Lung (tissue), 11 donors: ENCODE measurements at regions not wholly inside any gene's neighbourhood (a gene's known extent, or its start where the extent isn't known, plus 50 kb on each side); places are given as distances from the start of the nearest gene placed in this dataset.

Experiments used
- ATAC-seq: fragments of 200-7000 bp; cut with Tn5 transposase; one replicate; pipeline ENCODE4 v1.9.1; 2020; ENCODE audit warnings: moderate number of reproducible peaks; ENCODE audit not compliant: insufficient read depth, low FRiP score
- DNase-seq, 3 donors: peaks; one replicate each; pipeline ENCODE4 v3.0.0-alpha.2; 2013 to 2017
- H3K27ac ChIP-seq, 2 donors: one replicate each; pipeline ENCODE4 v1.5.1; 2013; ENCODE audit warnings: mild to moderate bottlenecking in 2 of 2, moderate library complexity in 2 of 2, control low read depth in 1 of 2, inconsistent platforms in 1 of 2, low read depth in 1 of 2, low read length in 1 of 2
- H3K27me3 ChIP-seq, 3 donors: one replicate each; pipeline ENCODE4 v1.5.1; 2013; ENCODE audit warnings: low read length in 2 of 3; ENCODE audit not compliant: control insufficient read depth in 3 of 3, insufficient read depth in 3 of 3
- H3K36me3 ChIP-seq, 4 donors: one replicate each; pipeline ENCODE4 v1.5.1; 2013; ENCODE audit warnings: low read length in 4 of 4, mild to moderate bottlenecking in 1 of 4, moderate library complexity in 1 of 4; ENCODE audit not compliant: control insufficient read depth in 4 of 4, insufficient read depth in 4 of 4
- H3K4me1 ChIP-seq, 5 donors: one replicate each; pipeline ENCODE4 v1.5.1; 2013; ENCODE audit warnings: low read length in 5 of 5, mild to moderate bottlenecking in 2 of 5, moderate library complexity in 1 of 5; ENCODE audit not compliant: control insufficient read depth in 5 of 5, insufficient read depth in 5 of 5
- H3K4me3 ChIP-seq: one replicate; pipeline ENCODE4 v1.5.1; 2013; ENCODE audit warnings: mild to moderate bottlenecking, control low read depth, moderate library complexity
- H3K9ac ChIP-seq, 2 donors: one replicate each; pipeline ENCODE4 v1.5.1; 2013; ENCODE audit warnings: low read length in 2 of 2, control low read depth in 1 of 2; ENCODE audit not compliant: insufficient read depth in 1 of 2
- H3K9me3 ChIP-seq, 4 donors: one replicate each; pipeline ENCODE4 v1.5.1; 2013; ENCODE audit warnings: low read length in 3 of 4, mild to moderate bottlenecking in 1 of 4, moderate library complexity in 1 of 4; ENCODE audit not compliant: control insufficient read depth in 4 of 4, insufficient read depth in 3 of 4
- WGBS, 2 donors: extraction: QIAGEN DNeasy Blood & Tissue Kit; methylation state at CpG; one replicate each; pipeline ENCODE4 v1.1.7; 2013; 5-methylcytosine and 5-hydroxymethylcytosine counted together
- TF ChIP-seq, protein P1 (sequence below): IDR thresholded peaks from 2 replicates; pipeline ENCODE4 v1.5.1; 2012; ENCODE audit warnings: mild to moderate bottlenecking; ENCODE audit errors: control extremely low read depth, extremely low read depth
- donor health status: control.
- donor health status: control.
- donor health status: Bipolar disorder and iron deficiency.
- donor health status: healthy.
- donor health status: DM: yes; HTN: yes; CAD: no.

DNA sequence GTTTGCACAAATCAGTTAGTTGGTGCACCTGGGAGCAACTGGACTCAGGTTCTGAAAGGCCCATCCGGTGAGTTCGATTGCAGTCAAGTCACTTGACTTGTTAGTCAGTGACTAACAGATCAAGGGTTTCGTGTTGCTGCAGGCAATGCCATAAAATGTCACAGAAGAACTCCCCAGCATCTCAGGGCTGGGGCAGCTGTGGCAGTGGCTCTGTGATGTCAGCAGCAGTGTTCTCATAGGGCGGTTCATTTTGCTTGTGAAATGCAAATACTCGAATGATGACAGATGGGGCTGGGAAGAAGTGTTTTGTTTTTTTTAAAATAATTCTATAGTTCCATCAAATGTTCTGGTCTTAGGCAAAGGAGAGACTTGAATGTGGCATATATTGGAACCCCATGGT is 287.8 kb downstream of the LMX1A start:
- Histone ChIP-seq H3K9me3 (peaks cover 0 to 2% (median 0%) of the 10 kb centered on the region in 4 donors), H3K9ac (no peak overlapping the region), H3K27me3 (no peaks in the 10 kb centered on the region), H3K4me1 (peaks cover 0 to 18% (median 3%) of the 10 kb centered on the region in 5 donors), H3K4me3 (no peak overlapping the region), H3K36me3 (no peaks in the 10 kb centered on the region), H3K27ac (no peak overlapping the region)
- ATAC-seq, result no peak
- 86 to 88% methylated on average over 5 of the region's 5 CpGs for WGBS, 2 donors
- TF ChIP-seq, protein P1, sequence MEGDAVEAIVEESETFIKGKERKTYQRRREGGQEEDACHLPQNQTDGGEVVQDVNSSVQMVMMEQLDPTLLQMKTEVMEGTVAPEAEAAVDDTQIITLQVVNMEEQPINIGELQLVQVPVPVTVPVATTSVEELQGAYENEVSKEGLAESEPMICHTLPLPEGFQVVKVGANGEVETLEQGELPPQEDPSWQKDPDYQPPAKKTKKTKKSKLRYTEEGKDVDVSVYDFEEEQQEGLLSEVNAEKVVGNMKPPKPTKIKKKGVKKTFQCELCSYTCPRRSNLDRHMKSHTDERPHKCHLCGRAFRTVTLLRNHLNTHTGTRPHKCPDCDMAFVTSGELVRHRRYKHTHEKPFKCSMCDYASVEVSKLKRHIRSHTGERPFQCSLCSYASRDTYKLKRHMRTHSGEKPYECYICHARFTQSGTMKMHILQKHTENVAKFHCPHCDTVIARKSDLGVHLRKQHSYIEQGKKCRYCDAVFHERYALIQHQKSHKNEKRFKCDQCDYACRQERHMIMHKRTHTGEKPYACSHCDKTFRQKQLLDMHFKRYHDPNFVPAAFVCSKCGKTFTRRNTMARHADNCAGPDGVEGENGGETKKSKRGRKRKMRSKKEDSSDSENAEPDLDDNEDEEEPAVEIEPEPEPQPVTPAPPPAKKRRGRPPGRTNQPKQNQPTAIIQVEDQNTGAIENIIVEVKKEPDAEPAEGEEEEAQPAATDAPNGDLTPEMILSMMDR, result no peak
- no peak for DNase-seq

DNA sequence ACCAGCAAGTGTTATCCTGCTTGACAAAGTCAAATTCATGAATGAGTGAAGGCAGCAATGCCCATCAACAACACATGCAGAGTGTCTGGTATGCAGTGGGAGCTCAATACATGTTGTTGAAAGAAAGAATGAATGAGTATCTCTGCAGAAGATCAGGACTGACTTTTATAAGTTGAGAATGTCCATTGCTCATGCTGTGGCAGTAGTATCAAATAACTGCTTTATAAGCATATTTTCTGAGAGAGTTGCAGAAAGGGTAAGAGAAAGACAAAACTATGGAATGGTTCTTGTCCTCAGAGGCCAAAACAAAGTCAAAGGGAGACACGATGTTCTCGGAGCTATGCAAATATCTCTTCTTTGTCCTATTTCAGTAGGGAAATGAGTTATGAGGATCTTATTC is 288.7 kb downstream of the LMX1A start:
- H3K9ac ChIP-seq, result no peak overlapping the region
- no peak overlapping the region for H3K4me3 ChIP-seq
- peaks cover 0 to 27% (median 8%) of the 10 kb centered on the region in 5 donors for H3K4me1 ChIP-seq
- WGBS, 2 donors, result 93 to 95% methylated on average over 2 of the region's 2 CpGs
- peaks cover 0 to 2% (median 0%) of the 10 kb centered on the region in 4 donors for H3K9me3 ChIP-seq
- no peak for DNase-seq
- H3K27ac ChIP-seq, result no peak overlapping the region
- no peaks in the 10 kb centered on the region for H3K36me3 ChIP-seq
- no peaks in the 10 kb centered on the region for H3K27me3 ChIP-seq
- no peak for ATAC-seq
- TF ChIP-seq, protein P1, result no peak

DNA sequence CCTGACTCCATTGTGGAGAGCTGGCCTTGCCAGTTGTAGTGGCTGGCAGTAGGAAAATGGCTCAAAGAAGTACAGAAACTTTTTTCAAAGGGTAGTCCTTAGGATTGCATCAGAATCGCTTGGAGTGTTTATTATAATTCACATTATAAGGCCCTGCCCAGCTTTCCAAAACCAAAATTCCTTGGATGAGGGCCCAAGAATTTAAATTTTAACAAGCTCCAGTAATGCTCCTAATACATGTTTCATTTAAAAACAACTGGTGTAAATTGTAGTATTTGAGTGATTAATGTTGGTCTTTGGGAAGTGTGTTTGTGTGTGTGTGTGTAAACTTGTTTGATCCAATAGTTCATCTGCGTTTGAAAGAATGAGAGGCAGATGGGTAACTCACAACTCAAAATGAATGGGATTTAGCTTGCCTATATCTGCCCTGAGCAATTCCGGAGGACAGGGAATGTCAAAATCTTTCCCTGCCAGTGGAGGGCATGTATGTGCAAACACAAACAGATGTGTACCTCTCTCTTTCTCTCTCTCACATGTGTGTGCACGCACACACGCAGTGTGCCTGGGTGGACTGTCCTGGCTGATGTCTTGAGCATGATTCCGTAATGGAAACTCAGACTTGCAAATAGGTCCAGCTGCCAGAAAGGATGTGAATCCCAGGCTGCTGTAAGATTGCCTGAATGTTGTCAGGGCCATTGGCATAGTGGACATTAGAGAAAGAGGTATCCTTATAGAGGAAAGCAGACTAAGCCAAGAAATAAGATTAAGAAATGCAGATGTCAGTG is 293.1 kb downstream of the LMX1A start:
- ATAC-seq (no peak), DNase-seq (peak; percentile 39 to 84 (median 83))
- TF ChIP-seq, protein P1, result no peak
- WGBS, 2 donors, result 52 to 72% methylated on average over 6 of the region's 6 CpGs
- no peaks in the 10 kb centered on the region for H3K36me3 ChIP-seq
- H3K9me3 ChIP-seq, result peaks cover 0 to 2% (median 0%) of the 10 kb centered on the region in 4 donors
- H3K4me1 ChIP-seq, result peaks cover 0 to 23% (median 8%) of the 10 kb centered on the region in 5 donors
- no peak overlapping the region for H3K9ac ChIP-seq
- no peak overlapping the region for H3K4me3 ChIP-seq
- H3K27ac ChIP-seq, result no peak overlapping the region
- H3K27me3 ChIP-seq, result no peaks in the 10 kb centered on the region
